Kidney (tissue), 13 donors: ENCODE measurements at regions not wholly inside any gene's neighbourhood (a gene's known extent, or its start where the extent isn't known, plus 50 kb on each side); places are given as distances from the start of the nearest gene placed in this dataset.

ENCODE experiments used
- DNase-seq, 5 donors: peaks; one replicate each; pipeline ENCODE4 v3.0.0-alpha.2; 2013 to 2020
- FAIRE-seq: peaks from 2 replicates; lab custom pipeline; 2012; peaks lifted over from hg19 to GRCh38; lab: Jason Lieb, UNC
- H3K27ac ChIP-seq, 2 donors: one replicate each; pipeline ENCODE4 v1.7.0; 2013; ENCODE audit warnings: low read depth in 2 of 2, low read length in 2 of 2, inconsistent platforms in 1 of 2
- H3K27me3 ChIP-seq: one replicate; pipeline ENCODE4 v1.7.1; 2013; ENCODE audit warnings: low read length, inconsistent platforms; ENCODE audit not compliant: control insufficient read depth, insufficient read depth
- H3K36me3 ChIP-seq, 3 donors: one replicate each; pipeline versions ENCODE4 v1.7.0 to v1.7.1; 2013; ENCODE audit warnings: low read length in 3 of 3, control low read depth in 1 of 3, inconsistent platforms in 1 of 3; ENCODE audit not compliant: insufficient read depth in 3 of 3, control insufficient read depth in 2 of 3
- H3K4me1 ChIP-seq, 3 donors: one replicate each; pipeline versions ENCODE4 v1.7.0 to v1.7.1; 2013; ENCODE audit warnings: low read length in 3 of 3, inconsistent platforms in 1 of 3, low read depth in 1 of 3; ENCODE audit not compliant: control insufficient read depth in 2 of 3, insufficient read depth in 2 of 3
- H3K4me3 ChIP-seq, 3 donors: one replicate each; pipeline versions ENCODE4 v1.7.0 to v1.8.1; 2013; ENCODE audit warnings: low read length in 3 of 3, control low read depth in 1 of 3, inconsistent platforms in 1 of 3
- H3K9ac ChIP-seq, 3 donors: one replicate each; pipeline versions ENCODE4 v1.7.0 to v1.7.1; 2013; ENCODE audit warnings: low read length in 3 of 3, control low read depth in 1 of 3, inconsistent platforms in 1 of 3
- H3K9me3 ChIP-seq, 3 donors: one replicate each; pipeline versions ENCODE4 v1.7.0 to v1.7.1; 2013; ENCODE audit warnings: low read length in 3 of 3, control low read depth in 1 of 3, inconsistent platforms in 1 of 3; ENCODE audit not compliant: control insufficient read depth in 2 of 3, insufficient read depth in 1 of 3
- CTCF ChIP-seq: IDR thresholded peaks from 3 replicates; pipeline ENCODE4 v1.5.1; 2012; ENCODE audit warnings: mild to moderate bottlenecking, moderate library complexity, borderline replicate concordance; ENCODE audit not compliant: insufficient read depth; ENCODE audit errors: extremely low read depth
- intact Hi-C: fragments of 100-400 bp; cut with DNase I; formaldehyde crosslinking; loops from one replicate; pipeline ENCODE4 v1.11.1; 2022
- donor health status: control.
- donor health status: control.
- donor health status: control.
- donor health status: control.
- donor health status: control.
- donor health status: DM: yes; HTN: yes; CAD: no.
- donor health status: Normal renal cell carcinoma (clear cell type).

GRCh38 chr6:21680611-21681010 is 87.1 kb downstream of the SOX4 start:
- Histone ChIP-seq H3K4me1 (no peaks in the 10 kb centered on the region), H3K36me3 (no peaks in the 10 kb centered on the region), H3K27ac (no peak overlapping the region), H3K27me3 (no peaks in the 10 kb centered on the region), H3K9me3 (no peaks in the 10 kb centered on the region), H3K9ac (no peak overlapping the region), H3K4me3 (no peak overlapping the region)
- intact Hi-C loops = no loop called here
- no peak for FAIRE-seq
- DNase-seq = no peak
- TF ChIP-seq CTCF = no peak

GRCh38 chr6:21690489-21690888 is 96.9 kb downstream of the SOX4 start:
- intact Hi-C loops = no loop called here
- no peaks in the 10 kb centered on the region for H3K36me3 ChIP-seq
- no peak overlapping the region for H3K27ac ChIP-seq
- H3K9ac ChIP-seq = no peak overlapping the region
- no peaks in the 10 kb centered on the region for H3K27me3 ChIP-seq
- H3K4me3 ChIP-seq = no peak overlapping the region
- DNase-seq (no peak), FAIRE-seq (no peak)
- H3K9me3 ChIP-seq = peaks cover 0 to 7% (median 0%) of the 10 kb centered on the region in 3 donors
- peaks cover 0 to 3% (median 0%) of the 10 kb centered on the region in 3 donors for H3K4me1 ChIP-seq
- no peak for TF ChIP-seq CTCF

GRCh38 chr6:21691685-21692346 is 98.3 kb downstream of the SOX4 start:
- DNase-seq (no peak), FAIRE-seq (no peak)
- H3K27me3 ChIP-seq = no peaks in the 10 kb centered on the region
- intact Hi-C loops = no loop called here
- H3K4me3 ChIP-seq = no peak overlapping the region
- no peak overlapping the region for H3K9ac ChIP-seq
- H3K27ac ChIP-seq = no peak overlapping the region
- TF ChIP-seq CTCF = no peak
- H3K36me3 ChIP-seq = no peaks in the 10 kb centered on the region
- peaks cover 0 to 3% (median 0%) of the 10 kb centered on the region in 3 donors for H3K4me1 ChIP-seq
- H3K9me3 ChIP-seq = peaks cover 0 to 7% (median 0%) of the 10 kb centered on the region in 3 donors
